ENCODE measurements at regions not wholly inside any gene's neighbourhood (a gene's known extent, or its start where the extent isn't known, plus 50 kb on each side); places are given as distances from the start of the nearest gene placed in this dataset.
A peak's percentile ranks its signal among the peaks of the same experiment; 100 is the strongest.
"Not testable (repeated sequence)": the region's sequence is repeated elsewhere in the genome, so short reads cannot be mapped to it uniquely, and the experiment has no call there.

GRCh38 chr3:106969596-106969995 lies 407.6 kb upstream of the CCDC54 start:
- CTCF ChIA-PET, result no interaction called here
- ATAC-seq, result no peak
- no peak for DNase-seq
- Mint-ChIP-seq H3K27ac (no peak overlapping the region), H3K27me3 (no peaks in the 10 kb centered on the region), H3K9me3 (ENCODE audit: low read depth) (no peaks in the 10 kb centered on the region), H3K4me3 (no peak overlapping the region), H3K4me1 (no peaks in the 10 kb centered on the region), H3K36me3 (no peaks in the 10 kb centered on the region)

GRCh38 chr3:106981392-106981791 lies 395.8 kb upstream of the CCDC54 start:
- CTCF ChIA-PET, result no interaction called here
- DNase-seq, result no peak
- Mint-ChIP-seq H3K27ac (no peak overlapping the region), H3K9me3 (ENCODE audit: low read depth) (no peaks in the 10 kb centered on the region), H3K4me3 (no peak overlapping the region), H3K36me3 (no peaks in the 10 kb centered on the region), H3K4me1 (no peaks in the 10 kb centered on the region), H3K27me3 (no peaks in the 10 kb centered on the region)
- ATAC-seq, result no peak

GRCh38 chr3:106985721-106986120 lies 391.5 kb upstream of the CCDC54 start:
- Mint-ChIP-seq H3K9me3 (ENCODE audit: low read depth) (peaks cover 2% of the 10 kb centered on the region), H3K36me3 (no peaks in the 10 kb centered on the region), H3K27me3 (no peaks in the 10 kb centered on the region), H3K4me3 (no peak overlapping the region), H3K4me1 (no peaks in the 10 kb centered on the region), H3K27ac (no peak overlapping the region)
- CTCF ChIA-PET, result no interaction called here
- DNase-seq, result no peak
- ATAC-seq, result no peak

- DNase-seq (peak; percentile 59), ATAC-seq (peak; percentile 20)
- H3K36me3 Mint-ChIP-seq; H3K27ac Mint-ChIP-seq; CTCF ChIA-PET; H3K9me3 Mint-ChIP-seq (ENCODE audit: low read depth); H3K27me3 Mint-ChIP-seq: not testable (repeated sequence)
- H3K4me1 Mint-ChIP-seq, result peaks cover 11% of the 10 kb centered on the region
- H3K4me3 Mint-ChIP-seq, result peak overlapping the region; percentile 15
Observed at GRCh38 chr3:106998841-106999682, 378.2 kb upstream of the CCDC54 start.

DNA sequence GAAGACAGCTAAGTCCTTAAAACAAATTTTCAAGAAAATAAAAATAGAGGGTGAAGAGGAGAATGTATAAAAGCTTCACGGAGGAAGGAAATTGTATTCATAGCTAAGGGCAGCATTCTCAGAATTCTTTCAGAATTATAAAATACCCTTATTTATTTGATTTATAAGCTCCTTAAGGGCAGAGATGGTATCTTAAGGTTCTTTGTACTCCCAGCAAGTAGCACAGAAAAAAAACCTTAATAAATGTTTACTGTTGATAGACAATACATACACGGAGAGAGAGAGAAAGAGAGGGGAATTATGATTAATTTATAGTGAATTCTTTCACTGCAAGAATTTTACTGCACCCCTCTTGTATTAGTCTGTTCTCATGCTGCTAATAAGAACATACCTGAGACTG lies 375.6 kb upstream of the CCDC54 start:
- H3K36me3 Mint-ChIP-seq, result no peaks in the 10 kb centered on the region
- CTCF ChIA-PET, result no interaction called here
- no peak for ATAC-seq
- peaks cover 9% of the 10 kb centered on the region for H3K9me3 Mint-ChIP-seq (ENCODE audit: low read depth)
- DNase-seq, result no peak
- peaks cover 3% of the 10 kb centered on the region for H3K27me3 Mint-ChIP-seq
- peaks cover 11% of the 10 kb centered on the region for H3K4me1 Mint-ChIP-seq
- H3K27ac Mint-ChIP-seq, result no peak overlapping the region
- no peak overlapping the region for H3K4me3 Mint-ChIP-seq

GRCh38 chr3:107005352-107005751 lies 371.9 kb upstream of the CCDC54 start:
- ATAC-seq; H3K27me3 Mint-ChIP-seq; H3K36me3 Mint-ChIP-seq; H3K4me1 Mint-ChIP-seq; CTCF ChIA-PET; DNase-seq; H3K27ac Mint-ChIP-seq; H3K4me3 Mint-ChIP-seq; H3K9me3 Mint-ChIP-seq (ENCODE audit: low read depth): not testable (repeated sequence)

DNA sequence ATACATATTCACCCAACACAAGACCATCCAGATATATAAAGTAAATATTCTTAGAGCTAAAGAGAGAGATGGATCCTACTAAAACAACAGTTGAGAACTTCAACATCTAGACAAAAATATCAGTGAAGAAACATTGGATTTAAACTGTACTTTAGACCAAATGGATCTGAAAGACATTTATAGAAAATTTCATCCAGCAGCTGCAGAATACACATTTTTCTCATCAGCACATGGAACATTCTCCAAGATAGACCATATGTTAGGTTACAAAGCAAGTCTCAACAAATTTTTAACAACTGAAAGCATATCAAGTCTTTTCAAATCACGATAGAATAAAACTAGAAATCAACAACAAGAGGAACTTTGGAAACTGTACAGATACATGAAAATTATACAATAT lies 369.0 kb upstream of the CCDC54 start:
- ATAC-seq (no peak), DNase-seq (no peak)
- Mint-ChIP-seq H3K27ac (no peak overlapping the region), H3K4me3 (no peak overlapping the region), H3K27me3 (peaks cover 4% of the 10 kb centered on the region), H3K9me3 (ENCODE audit: low read depth) (no peaks in the 10 kb centered on the region), H3K36me3 (no peaks in the 10 kb centered on the region), H3K4me1 (no peaks in the 10 kb centered on the region)
- CTCF ChIA-PET, result no interaction called here

DNA sequence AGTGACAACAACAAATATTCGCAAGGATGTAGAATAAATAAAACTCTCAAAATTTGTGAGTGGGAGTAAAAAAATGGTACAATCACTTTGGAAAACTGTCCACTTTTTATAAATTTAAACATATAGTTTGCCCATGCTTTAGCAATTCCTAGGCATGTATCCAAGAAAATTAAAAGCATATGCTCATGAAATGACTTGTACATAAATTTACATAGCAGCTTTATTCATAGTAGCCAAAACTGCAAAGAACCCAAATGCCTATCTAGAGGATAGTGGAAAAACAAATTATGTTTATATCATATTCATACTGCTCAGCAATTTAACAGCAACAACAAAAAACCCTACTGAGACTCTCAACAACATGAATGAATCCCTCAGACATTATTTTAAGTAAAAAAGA lies 363.6 kb upstream of the CCDC54 start:
- Mint-ChIP-seq H3K27ac (no peak overlapping the region), H3K36me3 (no peaks in the 10 kb centered on the region), H3K27me3 (peaks cover 6% of the 10 kb centered on the region), H3K4me1 (no peaks in the 10 kb centered on the region), H3K4me3 (no peak overlapping the region), H3K9me3 (ENCODE audit: low read depth) (peaks cover 2% of the 10 kb centered on the region)
- CTCF ChIA-PET, result no interaction called here
- no peak for DNase-seq
- no peak for ATAC-seq

DNA sequence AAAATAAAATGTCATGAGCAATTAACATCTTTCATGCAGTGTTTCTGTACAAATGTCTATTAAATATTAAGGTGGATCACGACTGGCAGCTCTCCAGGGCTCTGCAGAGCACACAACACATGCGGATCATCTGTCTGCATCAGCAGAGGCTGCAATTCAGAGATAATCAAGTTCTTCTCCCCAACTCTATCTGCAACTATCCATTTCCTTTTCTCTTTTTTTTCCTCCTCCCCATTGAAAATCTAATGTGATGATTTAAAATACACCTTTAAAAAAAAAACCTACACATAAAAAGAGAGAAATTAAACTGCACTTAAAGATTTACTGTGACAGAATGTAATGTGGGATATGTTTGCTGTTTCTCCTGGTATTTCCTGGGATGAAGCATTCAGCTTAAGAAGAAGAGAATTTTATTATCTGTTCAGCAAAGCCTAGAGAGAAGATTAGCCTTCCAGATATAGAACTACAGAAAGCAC lies 352.6 kb upstream of the CCDC54 start:
- DNase-seq (no peak), ATAC-seq (no peak)
- no peak overlapping the region for H3K27ac Mint-ChIP-seq
- H3K4me3 Mint-ChIP-seq, result no peak overlapping the region
- no peaks in the 10 kb centered on the region for H3K27me3 Mint-ChIP-seq
- H3K4me1 Mint-ChIP-seq, result no peaks in the 10 kb centered on the region
- no peaks in the 10 kb centered on the region for H3K9me3 Mint-ChIP-seq (ENCODE audit: low read depth)
- CTCF ChIA-PET, result no interaction called here
- H3K36me3 Mint-ChIP-seq, result no peaks in the 10 kb centered on the region

DNA sequence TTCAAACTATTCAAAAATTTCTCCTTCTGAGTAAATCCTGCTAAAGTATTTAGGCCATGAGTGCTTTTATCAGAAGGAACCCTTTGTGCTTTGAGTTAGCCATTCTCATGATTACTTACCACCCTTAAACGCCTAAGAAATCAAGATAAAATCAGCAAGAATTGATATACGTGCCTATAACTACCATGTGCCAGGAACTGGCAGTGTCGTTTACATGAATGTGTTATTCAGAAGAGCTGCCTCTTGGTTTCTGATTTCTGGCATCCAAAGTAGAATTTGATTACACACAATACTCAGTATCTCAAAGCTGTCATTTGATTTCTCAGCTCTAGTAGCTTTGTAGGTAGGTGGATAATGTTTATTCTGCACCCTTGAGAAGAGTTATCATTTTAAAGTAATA lies 351.3 kb upstream of the CCDC54 start:
- H3K27me3 Mint-ChIP-seq, result no peaks in the 10 kb centered on the region
- H3K36me3 Mint-ChIP-seq, result no peaks in the 10 kb centered on the region
- H3K4me3 Mint-ChIP-seq, result no peak overlapping the region
- H3K27ac Mint-ChIP-seq, result no peak overlapping the region
- CTCF ChIA-PET, result no interaction called here
- DNase-seq (no peak), ATAC-seq (no peak)
- no peaks in the 10 kb centered on the region for H3K4me1 Mint-ChIP-seq
- H3K9me3 Mint-ChIP-seq (ENCODE audit: low read depth), result no peaks in the 10 kb centered on the region

- Mint-ChIP-seq H3K4me3 (no peak overlapping the region), H3K36me3 (no peaks in the 10 kb centered on the region), H3K27me3 (no peaks in the 10 kb centered on the region), H3K4me1 (no peaks in the 10 kb centered on the region), H3K27ac (no peak overlapping the region), H3K9me3 (ENCODE audit: low read depth) (no peaks in the 10 kb centered on the region)
- ATAC-seq (no peak), DNase-seq (no peak)
- CTCF ChIA-PET, result no interaction called here
Observed at GRCh38 chr3:107028086-107028485, 349.2 kb upstream of the CCDC54 start.

DNA sequence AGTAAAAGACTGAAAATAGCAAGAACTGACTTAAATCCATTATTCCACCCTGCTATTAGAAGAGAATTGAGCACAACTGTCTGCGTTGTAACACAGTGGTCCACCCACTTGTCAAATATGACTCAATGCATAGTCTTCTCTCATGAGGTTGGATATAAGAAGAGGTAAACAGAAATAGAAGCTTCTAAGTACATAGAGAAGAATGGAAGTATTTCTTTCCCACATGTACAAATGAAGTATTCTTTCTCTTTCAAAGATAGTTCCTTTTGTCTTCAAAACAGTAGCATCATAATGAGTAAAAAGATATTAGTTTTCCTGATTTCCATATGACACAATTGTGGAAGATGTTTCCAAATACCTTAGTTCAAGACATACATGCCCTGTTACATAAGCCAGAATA lies 348.6 kb upstream of the CCDC54 start:
- DNase-seq (no peak), ATAC-seq (no peak)
- Mint-ChIP-seq H3K36me3 (no peaks in the 10 kb centered on the region), H3K4me1 (no peaks in the 10 kb centered on the region), H3K9me3 (ENCODE audit: low read depth) (no peaks in the 10 kb centered on the region), H3K27me3 (no peaks in the 10 kb centered on the region), H3K27ac (no peak overlapping the region), H3K4me3 (no peak overlapping the region)
- CTCF ChIA-PET, result no interaction called here

GRCh38 chr3:107032111-107032510 lies 345.1 kb upstream of the CCDC54 start:
- Mint-ChIP-seq H3K36me3 (no peaks in the 10 kb centered on the region), H3K4me3 (no peak overlapping the region), H3K4me1 (no peaks in the 10 kb centered on the region), H3K27ac (no peak overlapping the region), H3K27me3 (no peaks in the 10 kb centered on the region), H3K9me3 (ENCODE audit: low read depth) (no peaks in the 10 kb centered on the region)
- CTCF ChIA-PET, result no interaction called here
- DNase-seq (no peak), ATAC-seq (no peak)

GRCh38 chr3:107034142-107034541 lies 343.1 kb upstream of the CCDC54 start:
- ATAC-seq, result no peak
- DNase-seq, result no peak
- H3K4me3 Mint-ChIP-seq, result no peak overlapping the region
- no peaks in the 10 kb centered on the region for H3K36me3 Mint-ChIP-seq
- no peak overlapping the region for H3K27ac Mint-ChIP-seq
- H3K9me3 Mint-ChIP-seq (ENCODE audit: low read depth), result no peaks in the 10 kb centered on the region
- H3K4me1 Mint-ChIP-seq, result no peaks in the 10 kb centered on the region
- H3K27me3 Mint-ChIP-seq, result no peaks in the 10 kb centered on the region
- CTCF ChIA-PET, result no interaction called here

GRCh38 chr3:107035176-107035575 lies 342.1 kb upstream of the CCDC54 start:
- no peaks in the 10 kb centered on the region for H3K9me3 Mint-ChIP-seq (ENCODE audit: low read depth)
- CTCF ChIA-PET, result no interaction called here
- H3K36me3 Mint-ChIP-seq, result no peaks in the 10 kb centered on the region
- no peak overlapping the region for H3K27ac Mint-ChIP-seq
- no peak overlapping the region for H3K4me3 Mint-ChIP-seq
- DNase-seq, result no peak
- no peaks in the 10 kb centered on the region for H3K27me3 Mint-ChIP-seq
- H3K4me1 Mint-ChIP-seq, result no peaks in the 10 kb centered on the region
- ATAC-seq, result no peak

All from activated CD8-positive, alpha-beta memory T cell treated with anti-CD3 and anti-CD28 coated beads, Interleukin-2, amount 10 ng/mL, durations not matched to agents 7 days and 5 days (primary cell).